ENCODE measurements at regions not wholly inside any gene's neighbourhood (a gene's known extent, or its start where the extent isn't known, plus 50 kb on each side); places are given as distances from the start of the nearest gene placed in this dataset.

- no peaks in the 10 kb centered on the region for H3K36me3 ChIP-seq
- TF ChIP-seq CTCF (IDR thresholded peaks at IDR 0.05) = no peak
- ATAC-seq (peak; percentile 71), DNase-seq (no peak)
- intact Hi-C loops (cut with DNase I) = no loop called here
- H3K4me1 ChIP-seq = no peaks in the 10 kb centered on the region
- peak overlapping the region; percentile 53 for H3K27ac ChIP-seq
- no peak overlapping the region for H3K4me3 ChIP-seq
- no peaks in the 10 kb centered on the region for H3K9me3 ChIP-seq
- H3K27me3 ChIP-seq = no peaks in the 10 kb centered on the region
Measured at GRCh38 chr2:64819361-64819760, 165.6 kb upstream of the SERTAD2 start.

- TF ChIP-seq CTCF (IDR thresholded peaks at IDR 0.05) = no peak
- intact Hi-C loops (cut with DNase I) = no loop called here
Measured at GRCh38 chr2:64819774-64820688, 166.3 kb upstream of the SERTAD2 start.

GRCh38 chr2:64820901-64821300 is 167.2 kb upstream of the SERTAD2 start:
- Histone ChIP-seq H3K27ac (no peak overlapping the region), H3K27me3 (no peaks in the 10 kb centered on the region), H3K36me3 (no peaks in the 10 kb centered on the region), H3K4me1 (no peaks in the 10 kb centered on the region), H3K4me3 (no peak overlapping the region), H3K9me3 (no peaks in the 10 kb centered on the region)
- TF ChIP-seq CTCF (IDR thresholded peaks at IDR 0.05) = no peak
- intact Hi-C loops (cut with DNase I) = no loop called here
- no peak for ATAC-seq
- no peak for DNase-seq

More at GRCh38 chr2:64819774-64820688, 166.3 kb upstream of the SERTAD2 start:
- Histone ChIP-seq H3K4me3 (no peak overlapping the region), H3K36me3 (no peaks in the 10 kb centered on the region), H3K27ac (peak overlapping the region; percentile 53), H3K4me1 (no peaks in the 10 kb centered on the region), H3K9me3 (no peaks in the 10 kb centered on the region), H3K27me3 (no peaks in the 10 kb centered on the region)
- DNase-seq (no peak), ATAC-seq (peak; percentile 73)

- ATAC-seq (no peak), DNase-seq (no peak)
- Histone ChIP-seq H3K36me3 (no peaks in the 10 kb centered on the region), H3K27ac (no peak overlapping the region), H3K4me1 (no peaks in the 10 kb centered on the region), H3K4me3 (no peak overlapping the region), H3K27me3 (no peaks in the 10 kb centered on the region), H3K9me3 (no peaks in the 10 kb centered on the region)
- intact Hi-C loops (cut with DNase I) = no loop called here
- TF ChIP-seq CTCF (IDR thresholded peaks at IDR 0.05) = no peak
Measured at GRCh38 chr2:64823794-64824193, 165.4 kb upstream of the SLC1A4 start.

GRCh38 chr2:64825831-64826491 is 163.2 kb upstream of the SLC1A4 start:
- no peaks in the 10 kb centered on the region for H3K27me3 ChIP-seq
- no peaks in the 10 kb centered on the region for H3K9me3 ChIP-seq
- H3K4me1 ChIP-seq = peaks cover under 1% of the 10 kb centered on the region
- DNase-seq (no peak), ATAC-seq (no peak)
- intact Hi-C loops (cut with DNase I) = no loop called here
- no peak for TF ChIP-seq CTCF (IDR thresholded peaks at IDR 0.05)
- no peak overlapping the region for H3K27ac ChIP-seq
- no peak overlapping the region for H3K4me3 ChIP-seq
- H3K36me3 ChIP-seq = no peaks in the 10 kb centered on the region

All from upper lobe of right lung (tissue), 1 donor.